Parathyroid adenoma (tissue), 2 donors: ENCODE measurements at regions not wholly inside any gene's neighbourhood (a gene's known extent, or its start where the extent isn't known, plus 50 kb on each side); places are given as distances from the start of the nearest gene placed in this dataset.

ENCODE experiments used
- H2AFZ ChIP-seq: fragments of 300-600 bp; sonication (generic); one replicate; pipeline ENCODE4 v1.7.0; 2017; ENCODE audit warnings: antibody characterized with exemption, mild to moderate bottlenecking
- H3K27ac ChIP-seq: fragments of 300-600 bp; sonication (generic); one replicate; pipeline ENCODE4 v1.7.0; 2017
- H3K27me3 ChIP-seq: fragments of 300-600 bp; sonication (generic); one replicate; pipeline ENCODE4 v1.7.0; 2017; ENCODE audit warnings: low read length; ENCODE audit not compliant: control insufficient read depth, insufficient read depth
- H3K36me3 ChIP-seq: fragments of 300-600 bp; sonication (generic); one replicate; pipeline ENCODE4 v1.7.0; 2017; ENCODE audit warnings: low read length; ENCODE audit not compliant: control insufficient read depth, insufficient read depth
- H3K4me1 ChIP-seq: fragments of 300-600 bp; sonication (generic); one replicate; pipeline ENCODE4 v1.7.0; 2017; ENCODE audit warnings: control low read depth
- H3K4me2 ChIP-seq: fragments of 300-600 bp; sonication (generic); one replicate; pipeline ENCODE4 v1.7.0; 2017; ENCODE audit warnings: low read length
- H3K4me3 ChIP-seq: fragments of 300-600 bp; sonication (generic); one replicate; pipeline ENCODE4 v1.7.0; 2017; ENCODE audit warnings: low read depth, low read length
- H3K79me2 ChIP-seq: fragments of 300-600 bp; sonication (generic); one replicate; pipeline ENCODE4 v1.7.0; 2017; ENCODE audit warnings: control low read depth
- H3K9ac ChIP-seq: fragments of 300-600 bp; sonication (generic); one replicate; pipeline ENCODE4 v1.7.0; 2017; ENCODE audit warnings: mild to moderate bottlenecking
- H3K9me3 ChIP-seq: fragments of 300-600 bp; sonication (generic); one replicate; pipeline ENCODE4 v1.7.0; 2017; ENCODE audit warnings: low read length; ENCODE audit not compliant: control insufficient read depth
- TF ChIP-seq, protein P1 (sequence below): fragments of 300-600 bp; sonication (generic); IDR thresholded peaks from one replicate; pipeline ENCODE4 v1.7.0; 2017; ENCODE audit warnings: antibody characterized with exemption, mild to moderate bottlenecking
- donor health status: primary hyperparathyroidism.

DNA sequence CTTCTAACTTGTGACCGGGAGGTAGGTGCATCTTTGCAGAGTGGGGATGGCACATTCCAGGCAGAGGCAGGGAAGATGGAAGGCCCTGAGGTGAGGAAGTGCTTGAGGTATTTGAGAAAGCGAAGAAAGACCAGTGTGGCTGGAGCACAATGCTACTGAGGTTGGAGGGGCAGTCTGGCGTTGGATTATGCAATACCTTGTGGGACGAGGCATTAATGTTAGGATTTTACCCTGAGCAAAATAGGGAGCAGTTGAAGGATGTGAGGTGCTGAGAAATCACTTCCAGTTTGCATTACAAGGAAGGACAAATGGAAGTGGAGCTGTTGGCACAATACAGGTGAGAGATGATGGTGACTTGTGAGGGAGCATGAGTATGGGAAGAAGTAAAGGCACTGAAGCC, 145.5 kb downstream of the KCNA5 start:
- Histone ChIP-seq H3K27me3 (no peaks in the 10 kb centered on the region), H3K4me3 (no peak overlapping the region)

DNA sequence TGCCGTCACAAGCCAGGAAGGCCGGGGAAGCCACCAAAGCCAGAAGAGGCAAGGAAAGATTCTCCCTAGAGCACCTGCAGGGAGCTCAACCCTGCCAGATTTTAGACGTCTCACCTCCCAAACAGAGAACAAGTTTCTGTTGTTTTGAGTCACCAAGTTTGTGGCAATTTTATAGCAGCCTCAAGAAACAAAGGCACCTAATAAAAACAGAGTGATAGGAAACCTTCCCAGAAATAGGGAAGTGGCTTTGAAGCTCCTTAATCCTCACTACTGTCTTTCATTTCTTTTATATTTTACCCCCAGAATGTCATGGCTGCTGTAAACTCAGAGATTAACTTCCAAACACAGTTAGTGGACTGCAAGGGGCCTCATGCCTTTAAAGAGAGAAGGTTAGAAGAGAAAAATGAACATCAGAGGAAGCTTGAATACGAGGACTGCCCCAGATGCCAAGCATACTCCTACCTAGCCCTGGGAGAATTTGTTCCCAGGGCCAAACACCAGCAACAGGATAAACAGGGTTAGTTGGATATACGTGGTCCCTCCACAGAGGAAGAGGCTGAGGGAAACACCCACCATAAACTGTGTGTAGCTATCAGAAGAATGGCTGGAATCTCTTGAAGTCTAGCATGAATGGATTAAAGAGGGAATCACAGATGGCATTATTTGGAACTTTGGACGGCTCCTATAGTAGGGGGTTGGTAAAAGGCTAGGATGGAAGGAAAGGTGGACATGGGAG, 148.3 kb downstream of the KCNA5 start:
- Histone ChIP-seq H3K36me3 (no peaks in the 10 kb centered on the region), H3K4me3 (no peak overlapping the region), H3K4me1 (no peaks in the 10 kb centered on the region)

More for the DNA sequence above, 145.5 kb downstream of the KCNA5 start:
- Histone ChIP-seq H3K4me1 (no peaks in the 10 kb centered on the region), H3K27ac (no peak overlapping the region), H2AFZ (no peak overlapping the region), H3K9ac (no peak overlapping the region), H3K79me2 (no peaks in the 10 kb centered on the region), H3K9me3 (no peaks in the 10 kb centered on the region), H3K4me2 (no peak overlapping the region), H3K36me3 (no peaks in the 10 kb centered on the region)
- TF ChIP-seq, protein P1, sequence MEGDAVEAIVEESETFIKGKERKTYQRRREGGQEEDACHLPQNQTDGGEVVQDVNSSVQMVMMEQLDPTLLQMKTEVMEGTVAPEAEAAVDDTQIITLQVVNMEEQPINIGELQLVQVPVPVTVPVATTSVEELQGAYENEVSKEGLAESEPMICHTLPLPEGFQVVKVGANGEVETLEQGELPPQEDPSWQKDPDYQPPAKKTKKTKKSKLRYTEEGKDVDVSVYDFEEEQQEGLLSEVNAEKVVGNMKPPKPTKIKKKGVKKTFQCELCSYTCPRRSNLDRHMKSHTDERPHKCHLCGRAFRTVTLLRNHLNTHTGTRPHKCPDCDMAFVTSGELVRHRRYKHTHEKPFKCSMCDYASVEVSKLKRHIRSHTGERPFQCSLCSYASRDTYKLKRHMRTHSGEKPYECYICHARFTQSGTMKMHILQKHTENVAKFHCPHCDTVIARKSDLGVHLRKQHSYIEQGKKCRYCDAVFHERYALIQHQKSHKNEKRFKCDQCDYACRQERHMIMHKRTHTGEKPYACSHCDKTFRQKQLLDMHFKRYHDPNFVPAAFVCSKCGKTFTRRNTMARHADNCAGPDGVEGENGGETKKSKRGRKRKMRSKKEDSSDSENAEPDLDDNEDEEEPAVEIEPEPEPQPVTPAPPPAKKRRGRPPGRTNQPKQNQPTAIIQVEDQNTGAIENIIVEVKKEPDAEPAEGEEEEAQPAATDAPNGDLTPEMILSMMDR, result no peak

DNA sequence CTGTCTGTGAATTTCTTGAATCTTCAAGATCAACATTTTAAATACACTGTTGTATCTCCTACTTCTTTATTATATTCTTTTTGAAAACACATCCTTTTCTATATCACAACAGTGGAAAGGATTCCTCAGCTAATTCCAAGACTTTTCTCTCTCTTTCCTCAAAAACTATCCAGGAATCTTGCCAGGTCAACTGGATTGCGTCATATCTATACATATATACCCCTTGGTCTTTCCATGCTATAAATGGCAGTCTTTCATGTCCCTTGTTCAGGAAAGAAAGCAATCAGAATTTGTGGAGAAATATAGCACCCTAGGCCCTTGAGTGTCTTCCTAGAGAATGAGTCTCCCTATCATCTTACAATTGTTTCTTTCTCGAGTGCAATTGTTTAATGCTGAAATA, 149.0 kb downstream of the KCNA5 start:
- H3K9ac ChIP-seq, result no peak overlapping the region
- TF ChIP-seq, protein P1, result no peak
- no peaks in the 10 kb centered on the region for H3K4me1 ChIP-seq
- no peaks in the 10 kb centered on the region for H3K79me2 ChIP-seq
- no peaks in the 10 kb centered on the region for H3K36me3 ChIP-seq
- no peaks in the 10 kb centered on the region for H3K9me3 ChIP-seq
- no peaks in the 10 kb centered on the region for H3K27me3 ChIP-seq
- no peak overlapping the region for H2AFZ ChIP-seq
- H3K4me2 ChIP-seq, result no peak overlapping the region
- H3K4me3 ChIP-seq, result no peak overlapping the region
- H3K27ac ChIP-seq, result no peak overlapping the region

More for the DNA sequence above, 148.3 kb downstream of the KCNA5 start:
- Histone ChIP-seq H3K27ac (no peak overlapping the region), H3K9me3 (no peaks in the 10 kb centered on the region), H3K4me2 (no peak overlapping the region), H2AFZ (no peak overlapping the region), H3K79me2 (no peaks in the 10 kb centered on the region), H3K27me3 (no peaks in the 10 kb centered on the region), H3K9ac (no peak overlapping the region)
- TF ChIP-seq, protein P1, result no peak

- Histone ChIP-seq H3K4me1 (no peaks in the 10 kb centered on the region), H3K4me2 (no peak overlapping the region), H3K9ac (no peak overlapping the region), H3K27me3 (no peaks in the 10 kb centered on the region), H3K27ac (no peak overlapping the region), H3K9me3 (no peaks in the 10 kb centered on the region), H2AFZ (no peak overlapping the region), H3K4me3 (no peak overlapping the region), H3K79me2 (no peaks in the 10 kb centered on the region), H3K36me3 (no peaks in the 10 kb centered on the region)
- TF ChIP-seq, protein P1, result no peak
Observed at GRCh38 chr12:5194306-5194705, 150.6 kb downstream of the KCNA5 start.

DNA sequence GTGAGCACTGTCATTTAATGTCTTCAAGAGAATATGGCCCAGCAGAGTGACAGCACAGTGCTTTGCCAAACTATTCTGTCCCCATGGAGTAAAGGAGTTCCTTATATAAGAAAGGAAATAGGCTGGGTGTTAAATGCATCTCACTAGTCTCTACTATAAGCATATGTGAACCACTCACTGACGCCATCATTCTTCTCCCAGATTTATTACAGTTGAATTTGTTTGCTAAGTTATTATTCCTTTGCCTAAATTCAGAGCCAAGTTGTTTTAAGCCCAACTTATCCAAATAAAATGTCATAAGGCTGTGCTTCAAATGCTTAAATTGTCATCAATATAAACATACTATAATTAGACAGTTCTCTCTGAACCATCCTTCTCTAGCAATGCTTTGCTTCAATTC, 151.6 kb downstream of the KCNA5 start:
- no peaks in the 10 kb centered on the region for H3K36me3 ChIP-seq
- H3K4me1 ChIP-seq, result no peaks in the 10 kb centered on the region
- no peaks in the 10 kb centered on the region for H3K79me2 ChIP-seq
- no peak overlapping the region for H3K9ac ChIP-seq
- peaks cover 7% of the 10 kb centered on the region for H3K27me3 ChIP-seq
- no peaks in the 10 kb centered on the region for H3K9me3 ChIP-seq
- no peak overlapping the region for H3K27ac ChIP-seq
- TF ChIP-seq, protein P1, result no peak
- H3K4me3 ChIP-seq, result no peak overlapping the region
- H2AFZ ChIP-seq, result no peak overlapping the region
- H3K4me2 ChIP-seq, result no peak overlapping the region
